ENCODE measurements at regions not wholly inside any gene's neighbourhood (a gene's known extent, or its start where the extent isn't known, plus 50 kb on each side); places are given as distances from the start of the nearest gene placed in this dataset.

DNA sequence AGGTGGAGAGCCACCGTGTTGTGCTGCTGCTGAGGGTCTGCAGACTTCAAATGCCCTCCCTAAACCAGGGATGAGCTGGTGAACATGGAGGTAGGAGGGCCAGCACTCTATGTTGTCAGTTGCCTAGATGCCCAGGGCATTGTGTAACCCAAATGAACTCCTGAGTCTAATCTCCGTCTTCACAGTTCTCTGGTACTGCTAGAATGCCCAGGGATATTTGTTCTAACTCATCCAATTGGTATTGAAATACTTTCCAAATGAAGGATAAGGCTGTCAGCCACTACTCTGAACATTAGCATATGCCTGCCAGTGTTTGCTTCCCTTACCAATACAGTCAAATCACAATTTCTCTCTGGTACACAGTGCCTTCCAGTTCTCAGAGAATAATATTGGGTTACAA, 492.6 kb downstream of the SLC4A3 start:
- no peak for DNase-seq
- H3K27me3 ChIP-seq (replicated peaks) = no peaks in the 10 kb centered on the region
- H3K27ac ChIP-seq = no peak overlapping the region
- TF ChIP-seq, protein P1, sequence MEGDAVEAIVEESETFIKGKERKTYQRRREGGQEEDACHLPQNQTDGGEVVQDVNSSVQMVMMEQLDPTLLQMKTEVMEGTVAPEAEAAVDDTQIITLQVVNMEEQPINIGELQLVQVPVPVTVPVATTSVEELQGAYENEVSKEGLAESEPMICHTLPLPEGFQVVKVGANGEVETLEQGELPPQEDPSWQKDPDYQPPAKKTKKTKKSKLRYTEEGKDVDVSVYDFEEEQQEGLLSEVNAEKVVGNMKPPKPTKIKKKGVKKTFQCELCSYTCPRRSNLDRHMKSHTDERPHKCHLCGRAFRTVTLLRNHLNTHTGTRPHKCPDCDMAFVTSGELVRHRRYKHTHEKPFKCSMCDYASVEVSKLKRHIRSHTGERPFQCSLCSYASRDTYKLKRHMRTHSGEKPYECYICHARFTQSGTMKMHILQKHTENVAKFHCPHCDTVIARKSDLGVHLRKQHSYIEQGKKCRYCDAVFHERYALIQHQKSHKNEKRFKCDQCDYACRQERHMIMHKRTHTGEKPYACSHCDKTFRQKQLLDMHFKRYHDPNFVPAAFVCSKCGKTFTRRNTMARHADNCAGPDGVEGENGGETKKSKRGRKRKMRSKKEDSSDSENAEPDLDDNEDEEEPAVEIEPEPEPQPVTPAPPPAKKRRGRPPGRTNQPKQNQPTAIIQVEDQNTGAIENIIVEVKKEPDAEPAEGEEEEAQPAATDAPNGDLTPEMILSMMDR (IDR thresholded peaks at IDR 0.05; ENCODE audit: low read depth, low read length, missing control alignments) = no peak
- no peaks in the 10 kb centered on the region for H3K36me3 ChIP-seq (replicated peaks)
- no peak overlapping the region for H3K4me3 ChIP-seq (ENCODE audit: low read depth, low read length)
- in situ Hi-C loops (cut with HindIII; ENCODE audit: low pct_ligation_motif_present, low sequenced_read_pairs) = no loop called here

DNA sequence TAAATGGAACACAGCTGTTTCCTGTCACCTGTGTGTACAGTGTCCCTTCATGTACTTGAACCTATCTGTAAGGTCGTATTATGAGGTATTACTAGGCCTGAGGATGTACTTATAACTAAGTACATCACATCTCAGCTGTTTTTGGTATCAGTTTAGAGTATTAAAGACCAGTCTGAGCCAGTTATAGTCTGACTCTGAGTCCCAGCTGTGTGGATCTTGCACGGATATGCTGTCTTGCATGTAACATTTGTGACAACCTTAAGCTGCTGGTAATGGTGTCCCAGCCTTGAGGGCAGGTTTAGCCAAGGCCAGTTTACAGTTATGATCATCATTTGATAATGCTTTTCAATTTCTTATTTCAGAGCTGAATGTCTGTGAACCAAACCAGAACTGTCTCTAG, 496.3 kb downstream of the SLC4A3 start:
- H3K27ac ChIP-seq = no peak overlapping the region
- no peak for DNase-seq
- TF ChIP-seq, protein P1 (IDR thresholded peaks at IDR 0.05; ENCODE audit: low read depth, low read length, missing control alignments) = no peak
- H3K27me3 ChIP-seq (replicated peaks) = no peaks in the 10 kb centered on the region
- no peaks in the 10 kb centered on the region for H3K36me3 ChIP-seq (replicated peaks)
- H3K4me3 ChIP-seq (ENCODE audit: low read depth, low read length) = no peak overlapping the region
- in situ Hi-C loops (cut with HindIII; ENCODE audit: low pct_ligation_motif_present, low sequenced_read_pairs) = no loop called here

DNA sequence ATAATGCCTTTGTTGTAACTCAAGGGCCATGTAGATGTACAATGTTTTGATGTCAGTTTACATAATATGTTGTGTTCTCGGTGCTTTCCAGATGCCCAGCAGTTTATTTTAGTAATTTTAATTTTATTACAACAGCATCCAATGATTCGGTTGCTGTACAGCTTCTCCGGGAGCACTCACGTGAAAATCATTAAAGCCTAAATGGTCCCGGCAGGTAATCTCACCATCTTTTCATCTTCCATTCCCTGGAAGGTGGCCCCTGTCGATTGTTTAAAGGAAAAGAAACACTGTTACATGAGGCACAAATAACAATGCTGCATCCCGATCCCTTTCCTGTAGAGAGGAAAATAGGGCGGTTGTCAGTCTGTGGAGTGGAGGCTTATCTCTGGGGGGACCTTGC, 498.1 kb downstream of the SLC4A3 start:
- in situ Hi-C loops (cut with HindIII; ENCODE audit: low pct_ligation_motif_present, low sequenced_read_pairs) = no loop called here
- TF ChIP-seq, protein P1 (IDR thresholded peaks at IDR 0.05; ENCODE audit: low read depth, low read length, missing control alignments) = no peak
- no peak overlapping the region for H3K4me3 ChIP-seq (ENCODE audit: low read depth, low read length)
- H3K36me3 ChIP-seq (replicated peaks) = no peaks in the 10 kb centered on the region
- no peak overlapping the region for H3K27ac ChIP-seq
- no peak for DNase-seq
- no peaks in the 10 kb centered on the region for H3K27me3 ChIP-seq (replicated peaks)

DNA sequence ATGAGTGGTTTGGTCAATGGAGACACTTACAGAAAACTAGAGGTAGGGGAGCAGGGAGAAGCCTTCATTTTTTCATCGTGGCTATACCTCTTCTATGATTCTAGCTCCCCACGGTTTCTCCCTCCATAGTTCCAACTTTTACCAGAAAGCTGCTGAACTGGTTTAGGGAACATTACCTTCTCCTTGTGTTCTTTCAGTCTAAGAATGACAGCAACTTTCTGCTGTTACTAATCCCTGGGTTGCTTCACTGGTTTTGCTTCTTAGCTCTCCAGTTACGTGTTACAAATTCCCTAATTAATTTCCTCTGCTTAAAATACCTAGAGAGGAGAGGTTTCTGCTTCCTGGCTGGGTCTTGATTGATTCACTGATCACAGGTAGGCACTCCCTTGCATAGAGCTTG, 499.9 kb downstream of the SLC4A3 start:
- DNase-seq = no peak

DNA sequence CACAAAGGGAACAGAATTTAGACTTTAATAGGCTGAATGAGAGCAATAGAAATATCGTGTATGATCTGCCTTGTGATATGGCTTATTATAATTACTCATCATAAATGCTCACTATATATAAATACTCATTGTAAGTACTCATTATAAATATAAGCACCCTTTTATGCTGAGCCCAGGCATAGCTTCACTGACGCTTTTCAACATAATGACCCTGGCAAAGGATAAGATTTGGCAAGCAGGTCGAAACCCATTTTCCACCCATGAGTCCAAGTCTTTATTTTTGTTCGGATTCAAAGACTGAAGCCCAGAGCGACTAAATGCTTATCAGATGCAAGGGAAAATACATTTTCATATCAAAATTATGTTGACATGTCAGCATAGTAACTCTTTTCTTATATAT, 500.4 kb downstream of the SLC4A3 start:
- no peak overlapping the region for H3K4me3 ChIP-seq (ENCODE audit: low read depth, low read length)
- H3K36me3 ChIP-seq (replicated peaks) = no peaks in the 10 kb centered on the region
- in situ Hi-C loops (cut with HindIII; ENCODE audit: low pct_ligation_motif_present, low sequenced_read_pairs) = no loop called here
- DNase-seq = no peak
- TF ChIP-seq, protein P1 (IDR thresholded peaks at IDR 0.05; ENCODE audit: low read depth, low read length, missing control alignments) = no peak
- H3K27me3 ChIP-seq (replicated peaks) = no peaks in the 10 kb centered on the region
- H3K27ac ChIP-seq = no peak overlapping the region

More for the DNA sequence above, 499.9 kb downstream of the SLC4A3 start:
- H3K4me3 ChIP-seq (ENCODE audit: low read depth, low read length) = no peak overlapping the region
- in situ Hi-C loops (cut with HindIII; ENCODE audit: low pct_ligation_motif_present, low sequenced_read_pairs) = no loop called here
- H3K27me3 ChIP-seq (replicated peaks) = no peaks in the 10 kb centered on the region
- H3K27ac ChIP-seq = no peak overlapping the region
- H3K36me3 ChIP-seq (replicated peaks) = no peaks in the 10 kb centered on the region
- TF ChIP-seq, protein P1 (IDR thresholded peaks at IDR 0.05; ENCODE audit: low read depth, low read length, missing control alignments) = no peak

DNA sequence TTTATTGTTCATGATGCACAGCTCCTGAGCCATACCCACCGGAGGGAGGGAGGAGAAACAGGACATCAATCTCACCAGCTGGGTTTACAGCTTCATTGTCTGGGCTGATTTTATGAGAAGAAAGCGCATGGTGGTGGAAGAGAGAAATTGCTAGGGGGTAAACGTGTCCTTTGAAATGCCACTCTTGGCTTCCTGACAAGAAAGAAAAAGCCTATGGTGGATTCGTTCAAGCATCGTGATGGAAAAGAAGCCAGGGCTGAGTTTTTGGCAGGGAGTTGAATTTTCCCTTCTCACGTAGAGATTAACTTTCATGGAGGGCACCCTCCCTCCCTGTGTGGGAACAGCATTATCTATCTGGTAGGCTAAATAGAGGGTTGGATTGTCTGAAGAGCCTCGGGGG, 502.0 kb downstream of the SLC4A3 start:
- in situ Hi-C loops (cut with HindIII; ENCODE audit: low pct_ligation_motif_present, low sequenced_read_pairs) = no loop called here
- Histone ChIP-seq H3K36me3 (replicated peaks) (no peaks in the 10 kb centered on the region), H3K27me3 (replicated peaks) (no peaks in the 10 kb centered on the region), H3K27ac (no peak overlapping the region), H3K4me3 (ENCODE audit: low read depth, low read length) (no peak overlapping the region)
- DNase-seq = no peak
- TF ChIP-seq, protein P1 (IDR thresholded peaks at IDR 0.05; ENCODE audit: low read depth, low read length, missing control alignments) = no peak
